ENCODE measurements at regions not wholly inside any gene's neighbourhood (a gene's known extent, or its start where the extent isn't known, plus 50 kb on each side); places are given as distances from the start of the nearest gene placed in this dataset.

DNA sequence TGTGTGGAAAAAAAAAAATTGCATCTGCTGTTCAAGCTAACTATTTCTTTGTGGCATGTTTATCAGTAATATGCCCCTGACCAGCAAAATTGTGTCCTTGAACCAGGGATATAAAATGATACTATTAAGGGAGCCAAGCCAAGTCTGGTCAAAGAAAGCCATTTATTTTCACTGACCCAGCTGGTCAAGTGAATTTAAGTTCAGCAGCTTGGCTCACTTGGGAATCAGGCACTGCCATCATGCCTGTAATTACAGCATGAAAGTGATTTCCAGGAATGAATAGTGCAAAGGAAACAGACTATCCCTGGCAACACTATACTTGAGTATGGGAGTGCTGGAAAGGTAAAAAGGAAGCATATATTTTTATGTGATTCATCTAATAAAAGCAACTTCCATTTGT is 934.6 kb upstream of the CDH8 start:
- H3K79me2 ChIP-seq (ENCODE audit: low read length): no peaks in the 10 kb centered on the region
- H3K9me2 ChIP-seq (replicated peaks; ENCODE audit: insufficient read depth, low read length): no peaks in the 10 kb centered on the region
- H3K9ac ChIP-seq (ENCODE audit: low read length): no peak overlapping the region
- H4K20me1 ChIP-seq (ENCODE audit: insufficient read depth, low read depth, low read length): no peaks in the 10 kb centered on the region
- H2AFZ ChIP-seq (ENCODE audit: low read length): no peak overlapping the region
- H3K36me3 ChIP-seq (ENCODE audit: insufficient read depth, low read length): no peaks in the 10 kb centered on the region
- H3K27me3 ChIP-seq (ENCODE audit: low read length): no peaks in the 10 kb centered on the region
- H3K4me1 ChIP-seq (ENCODE audit: low read length): no peaks in the 10 kb centered on the region
- no peak overlapping the region for H3K27ac ChIP-seq (ENCODE audit: low read length)
- no peak overlapping the region for H3K4me3 ChIP-seq (ENCODE audit: low read length)
- no peak overlapping the region for H3K4me2 ChIP-seq (ENCODE audit: low read depth, low read length, poor library complexity, severe bottlenecking)
- H3K9me3 ChIP-seq (ENCODE audit: low read length): no peaks in the 10 kb centered on the region
- no peak for DNase-seq

- Histone ChIP-seq H3K27me3 (ENCODE audit: low read length) (no peaks in the 10 kb centered on the region), H3K9ac (ENCODE audit: low read length) (no peak overlapping the region), H3K4me2 (ENCODE audit: low read depth, low read length, poor library complexity, severe bottlenecking) (no peak overlapping the region), H3K36me3 (ENCODE audit: insufficient read depth, low read length) (no peaks in the 10 kb centered on the region), H2AFZ (ENCODE audit: low read length) (no peak overlapping the region), H4K20me1 (ENCODE audit: insufficient read depth, low read depth, low read length) (no peaks in the 10 kb centered on the region), H3K4me3 (ENCODE audit: low read length) (no peak overlapping the region), H3K27ac (ENCODE audit: low read length) (no peak overlapping the region), H3K9me2 (replicated peaks; ENCODE audit: insufficient read depth, low read length) (no peaks in the 10 kb centered on the region), H3K4me1 (ENCODE audit: low read length) (no peaks in the 10 kb centered on the region), H3K9me3 (ENCODE audit: low read length) (no peaks in the 10 kb centered on the region), H3K79me2 (ENCODE audit: low read length) (no peaks in the 10 kb centered on the region)
- no peak for DNase-seq
Measured at GRCh38 chr16:62969711-62970318, 933.6 kb upstream of the CDH8 start.

GRCh38 chr16:62967611-62968010 is 931.4 kb upstream of the CDH8 start:
- Histone ChIP-seq H4K20me1 (ENCODE audit: insufficient read depth, low read depth, low read length) (no peaks in the 10 kb centered on the region), H3K9me2 (replicated peaks; ENCODE audit: insufficient read depth, low read length) (no peaks in the 10 kb centered on the region), H3K36me3 (ENCODE audit: insufficient read depth, low read length) (no peaks in the 10 kb centered on the region), H3K4me1 (ENCODE audit: low read length) (no peaks in the 10 kb centered on the region), H2AFZ (ENCODE audit: low read length) (no peak overlapping the region), H3K79me2 (ENCODE audit: low read length) (no peaks in the 10 kb centered on the region), H3K27me3 (ENCODE audit: low read length) (no peaks in the 10 kb centered on the region), H3K4me2 (ENCODE audit: low read depth, low read length, poor library complexity, severe bottlenecking) (no peak overlapping the region), H3K4me3 (ENCODE audit: low read length) (no peak overlapping the region), H3K9me3 (ENCODE audit: low read length) (no peaks in the 10 kb centered on the region), H3K27ac (ENCODE audit: low read length) (no peak overlapping the region), H3K9ac (ENCODE audit: low read length) (no peak overlapping the region)
- no peak for DNase-seq

- Histone ChIP-seq H2AFZ (ENCODE audit: low read length) (no peak overlapping the region), H3K27me3 (ENCODE audit: low read length) (no peaks in the 10 kb centered on the region), H3K36me3 (ENCODE audit: insufficient read depth, low read length) (no peaks in the 10 kb centered on the region), H3K4me3 (ENCODE audit: low read length) (no peak overlapping the region), H3K9ac (ENCODE audit: low read length) (no peak overlapping the region), H3K79me2 (ENCODE audit: low read length) (no peaks in the 10 kb centered on the region), H3K4me2 (ENCODE audit: low read depth, low read length, poor library complexity, severe bottlenecking) (no peak overlapping the region), H3K27ac (ENCODE audit: low read length) (no peak overlapping the region), H4K20me1 (ENCODE audit: insufficient read depth, low read depth, low read length) (no peaks in the 10 kb centered on the region), H3K9me2 (replicated peaks; ENCODE audit: insufficient read depth, low read length) (no peaks in the 10 kb centered on the region), H3K9me3 (ENCODE audit: low read length) (no peaks in the 10 kb centered on the region), H3K4me1 (ENCODE audit: low read length) (no peaks in the 10 kb centered on the region)
- DNase-seq: no peak
Measured at GRCh38 chr16:62967163-62967562, 930.9 kb upstream of the CDH8 start.

DNA sequence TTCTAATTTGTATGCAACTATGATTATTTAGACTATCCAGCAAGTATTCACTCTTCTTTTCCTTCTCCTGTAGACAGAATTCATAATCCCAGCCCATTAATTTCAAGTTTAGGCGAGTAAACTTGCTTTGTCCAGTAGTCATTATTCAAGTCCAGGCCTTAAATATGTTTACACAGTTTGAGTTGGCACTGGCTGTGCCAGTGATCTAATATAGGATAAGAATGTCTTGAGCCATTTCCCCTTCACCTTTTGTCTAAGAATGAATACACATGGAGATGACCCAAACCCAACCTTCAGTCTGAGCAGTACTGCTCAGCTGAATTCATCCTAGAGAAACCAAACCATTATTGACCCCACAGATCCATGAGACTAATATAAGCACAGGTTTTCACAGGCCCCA is 930.4 kb upstream of the CDH8 start:
- Histone ChIP-seq H3K4me3 (ENCODE audit: low read length) (no peak overlapping the region), H3K4me2 (ENCODE audit: low read depth, low read length, poor library complexity, severe bottlenecking) (no peak overlapping the region), H3K9me2 (replicated peaks; ENCODE audit: insufficient read depth, low read length) (no peaks in the 10 kb centered on the region; the same call in 1 of the 2 replicates), H4K20me1 (ENCODE audit: insufficient read depth, low read depth, low read length) (no peaks in the 10 kb centered on the region), H3K27me3 (ENCODE audit: low read length) (no peaks in the 10 kb centered on the region), H3K36me3 (ENCODE audit: insufficient read depth, low read length) (no peaks in the 10 kb centered on the region), H3K27ac (ENCODE audit: low read length) (no peak overlapping the region), H3K9ac (ENCODE audit: low read length) (no peak overlapping the region), H3K79me2 (ENCODE audit: low read length) (no peaks in the 10 kb centered on the region), H3K4me1 (ENCODE audit: low read length) (no peaks in the 10 kb centered on the region), H3K9me3 (ENCODE audit: low read length) (no peaks in the 10 kb centered on the region), H2AFZ (ENCODE audit: low read length) (no peak overlapping the region)
- no peak for DNase-seq

DNA sequence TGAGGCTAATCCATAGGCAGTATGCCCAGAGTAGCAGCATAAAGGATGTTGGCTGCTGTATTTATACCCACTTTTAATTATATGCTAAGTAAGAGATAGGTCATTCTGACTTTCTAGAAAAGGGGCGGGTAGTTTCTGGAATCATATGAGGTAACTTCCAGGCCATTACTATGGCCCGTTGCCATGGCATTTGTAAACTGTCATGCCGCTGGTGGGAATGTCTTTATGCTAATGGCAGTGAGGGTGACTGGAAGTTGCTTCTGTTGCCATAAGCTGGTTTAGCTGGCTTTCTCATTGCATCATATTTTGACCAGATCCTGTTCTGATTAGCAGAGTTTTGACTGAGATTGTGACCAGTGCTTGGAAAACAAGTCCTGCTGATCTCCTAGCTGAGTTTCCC is 929.6 kb upstream of the CDH8 start:
- Histone ChIP-seq H4K20me1 (ENCODE audit: insufficient read depth, low read depth, low read length) (no peaks in the 10 kb centered on the region), H3K36me3 (ENCODE audit: insufficient read depth, low read length) (no peaks in the 10 kb centered on the region), H3K27me3 (ENCODE audit: low read length) (no peaks in the 10 kb centered on the region), H3K79me2 (ENCODE audit: low read length) (no peaks in the 10 kb centered on the region), H2AFZ (ENCODE audit: low read length) (no peak overlapping the region), H3K4me2 (ENCODE audit: low read depth, low read length, poor library complexity, severe bottlenecking) (no peak overlapping the region), H3K9me2 (replicated peaks; ENCODE audit: insufficient read depth, low read length) (no peaks in the 10 kb centered on the region; the same call in 1 of the 2 replicates), H3K9me3 (ENCODE audit: low read length) (no peaks in the 10 kb centered on the region), H3K4me1 (ENCODE audit: low read length) (no peaks in the 10 kb centered on the region), H3K4me3 (ENCODE audit: low read length) (no peak overlapping the region), H3K27ac (ENCODE audit: low read length) (no peak overlapping the region), H3K9ac (ENCODE audit: low read length) (no peak overlapping the region)
- no peak for DNase-seq

- DNase-seq: no peak
Measured at GRCh38 chr16:62963846-62964245, 927.6 kb upstream of the CDH8 start.

DNA sequence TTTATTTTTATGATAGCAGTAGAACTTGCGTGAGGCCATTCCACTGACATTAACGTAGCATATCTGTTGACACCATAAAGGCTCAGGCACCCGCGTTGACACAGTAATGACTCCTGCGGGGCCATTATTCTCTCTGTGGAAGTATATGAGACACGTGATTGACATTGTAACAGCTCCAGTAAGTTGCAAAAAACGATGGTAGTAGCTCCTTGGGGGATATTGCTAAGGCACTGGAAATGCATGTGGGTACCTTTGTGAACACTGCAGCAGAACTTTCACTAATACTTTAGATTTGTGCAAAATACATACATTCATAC is 918.8 kb upstream of the CDH8 start:
- no peak for DNase-seq
- no peaks in the 10 kb centered on the region for H3K79me2 ChIP-seq (ENCODE audit: low read length)
- no peak overlapping the region for H3K27ac ChIP-seq (ENCODE audit: low read length)
- H3K4me2 ChIP-seq (ENCODE audit: low read depth, low read length, poor library complexity, severe bottlenecking): no peak overlapping the region
- no peaks in the 10 kb centered on the region for H3K4me1 ChIP-seq (ENCODE audit: low read length)
- no peaks in the 10 kb centered on the region for H3K36me3 ChIP-seq (ENCODE audit: insufficient read depth, low read length)
- no peaks in the 10 kb centered on the region for H4K20me1 ChIP-seq (ENCODE audit: insufficient read depth, low read depth, low read length)
- no peaks in the 10 kb centered on the region; the same call in 1 of the 2 replicates for H3K9me3 ChIP-seq (ENCODE audit: low read length)
- no peak overlapping the region for H2AFZ ChIP-seq (ENCODE audit: low read length)
- H3K9me2 ChIP-seq (replicated peaks; ENCODE audit: insufficient read depth, low read length): no peaks in the 10 kb centered on the region
- no peak overlapping the region for H3K4me3 ChIP-seq (ENCODE audit: low read length)
- no peak overlapping the region for H3K9ac ChIP-seq (ENCODE audit: low read length)
- no peaks in the 10 kb centered on the region for H3K27me3 ChIP-seq (ENCODE audit: low read length)

More at GRCh38 chr16:62963846-62964245, 927.6 kb upstream of the CDH8 start:
- Histone ChIP-seq H3K4me3 (ENCODE audit: low read length) (no peak overlapping the region), H3K79me2 (ENCODE audit: low read length) (no peaks in the 10 kb centered on the region), H3K4me2 (ENCODE audit: low read depth, low read length, poor library complexity, severe bottlenecking) (no peak overlapping the region), H3K9ac (ENCODE audit: low read length) (no peak overlapping the region), H4K20me1 (ENCODE audit: insufficient read depth, low read depth, low read length) (no peaks in the 10 kb centered on the region), H3K4me1 (ENCODE audit: low read length) (no peaks in the 10 kb centered on the region), H3K27me3 (ENCODE audit: low read length) (no peaks in the 10 kb centered on the region), H2AFZ (ENCODE audit: low read length) (no peak overlapping the region), H3K27ac (ENCODE audit: low read length) (no peak overlapping the region), H3K9me2 (replicated peaks; ENCODE audit: insufficient read depth, low read length) (no peaks in the 10 kb centered on the region; the same call in 1 of the 2 replicates), H3K36me3 (ENCODE audit: insufficient read depth, low read length) (no peaks in the 10 kb centered on the region), H3K9me3 (ENCODE audit: low read length) (no peaks in the 10 kb centered on the region)

Measured in Karpas-422 (cell line).